Astrocyte of the cerebellum (primary cell): ENCODE measurements at regions not wholly inside any gene's neighbourhood (a gene's known extent, or its start where the extent isn't known, plus 50 kb on each side); places are given as distances from the start of the nearest gene placed in this dataset.

ENCODE experiments used
- DNase-seq: peaks from one replicate; pipeline ENCODE4 v3.0.0-alpha.2; 2011; ENCODE audit warnings: low read depth
- H3K4me3 ChIP-seq: 2 replicates; pipeline ENCODE4 v1.5.1; 2011; ENCODE audit warnings: mild to moderate bottlenecking, low read depth, low read length, moderate library complexity
- CTCF ChIP-seq: IDR thresholded peaks from 2 replicates; pipeline ENCODE4 v1.5.1; 2012; ENCODE audit warnings: low read length, low read depth, moderate library complexity, mild to moderate bottlenecking; ENCODE audit errors: missing control alignments
- in situ Hi-C: cut with HindIII; loops from 2 replicates; pipeline ENCODE4 v1.10.0; 2017; ENCODE audit warnings: low sequenced_read_pairs

DNA sequence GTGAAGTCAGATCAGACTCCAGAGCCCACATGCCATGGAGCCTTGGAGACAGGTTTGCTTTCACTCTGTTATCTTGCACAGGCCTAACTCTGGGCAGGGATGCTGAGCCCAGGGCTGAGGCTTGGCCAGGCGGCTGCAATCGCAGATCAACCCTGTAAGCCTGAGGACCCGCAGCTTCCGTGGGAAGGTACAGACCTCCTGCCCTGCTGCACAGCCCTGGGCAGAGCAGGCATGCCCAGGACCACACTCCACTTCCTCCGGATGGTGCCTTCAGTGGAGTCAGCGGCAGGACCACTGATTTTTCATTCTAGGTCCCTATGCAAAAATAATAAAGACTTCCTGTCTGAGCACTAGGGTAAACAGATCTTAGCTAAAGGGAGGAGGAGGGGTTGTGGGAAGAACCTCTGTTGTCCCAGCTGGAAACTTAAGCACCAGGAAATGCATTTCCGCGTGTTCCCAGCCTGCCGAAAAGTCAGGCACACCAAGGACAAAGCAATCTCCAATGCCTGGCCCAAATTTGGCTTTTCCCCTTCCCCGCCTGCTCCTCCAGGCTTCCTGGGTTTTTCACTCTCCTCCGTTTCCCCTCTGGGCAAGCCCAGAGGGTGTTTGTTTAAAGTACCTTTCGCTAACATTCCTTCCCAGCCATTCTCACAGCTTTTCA, 87.3 kb downstream of the KCTD15 start:
- no peak overlapping the region for H3K4me3 ChIP-seq
- no peak for DNase-seq
- no peak for TF ChIP-seq CTCF
- in situ Hi-C loops, result no loop called here

GRCh38 chr19:33885236-33885635, 88.6 kb downstream of the KCTD15 start:
- TF ChIP-seq CTCF, result no peak
- in situ Hi-C loops, result loop anchor here (5.0 kb wide), 1 partner anchor 38 kb away; no protein-coding TSS in a partner anchor

GRCh38 chr19:33887891-33888290, 91.2 kb downstream of the KCTD15 start:
- DNase-seq, result no peak
- TF ChIP-seq CTCF, result no peak
- in situ Hi-C loops, result loop anchor here (5.0 kb wide), 1 partner anchor 41 kb away; no protein-coding TSS in a partner anchor
- H3K4me3 ChIP-seq, result no peak overlapping the region

More at GRCh38 chr19:33885236-33885635, 88.6 kb downstream of the KCTD15 start:
- no peak overlapping the region for H3K4me3 ChIP-seq
- DNase-seq, result no peak

GRCh38 chr19:33888665-33889064, 92.0 kb downstream of the KCTD15 start:
- no peak for DNase-seq
- no peak overlapping the region for H3K4me3 ChIP-seq
- TF ChIP-seq CTCF, result no peak
- in situ Hi-C loops, result loop anchor here (5.0 kb wide), 1 partner anchor 41 kb away; no protein-coding TSS in a partner anchor

DNA sequence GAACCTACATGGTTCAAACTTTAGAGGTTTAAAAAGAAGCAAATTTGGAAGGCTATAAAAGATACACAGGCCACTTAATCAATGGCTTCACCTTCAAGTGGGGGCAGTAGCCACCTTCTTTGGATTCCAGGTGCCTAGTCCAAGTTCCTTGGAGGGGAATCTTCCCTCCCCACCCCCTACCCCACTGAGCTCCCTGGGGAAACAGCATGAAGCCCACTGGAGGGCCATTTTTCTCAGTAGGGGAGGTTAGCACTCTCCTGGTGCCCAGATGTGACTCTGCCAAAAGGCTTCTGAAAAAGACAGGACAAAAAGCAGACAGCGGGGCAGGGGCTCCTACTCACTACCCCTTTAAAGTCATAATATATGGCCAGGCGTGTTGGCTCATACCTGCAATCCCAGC, 93.9 kb downstream of the KCTD15 start:
- in situ Hi-C loops, result no loop called here
- TF ChIP-seq CTCF, result no peak
- H3K4me3 ChIP-seq, result no peak overlapping the region
- DNase-seq, result no peak

DNA sequence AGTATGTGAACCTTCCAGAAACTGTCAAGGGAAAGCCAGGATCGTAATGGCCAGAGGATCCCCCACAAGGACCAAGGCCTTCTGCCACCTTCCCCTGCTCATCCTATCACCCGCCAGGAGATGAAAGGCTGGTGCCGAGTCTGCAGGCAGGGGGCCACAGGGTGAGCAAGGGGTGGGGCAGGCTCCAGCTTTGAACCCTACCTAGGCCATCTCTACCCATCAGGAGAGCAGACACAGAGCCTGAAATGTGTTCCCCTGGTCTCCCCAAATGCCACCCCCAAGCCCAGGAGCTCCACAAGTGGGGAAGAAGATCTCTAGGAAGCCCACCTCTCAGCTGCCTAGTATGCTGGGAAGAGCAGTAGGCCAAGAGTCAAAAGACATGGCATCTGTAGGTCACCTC, 95.1 kb downstream of the KCTD15 start:
- no peak for TF ChIP-seq CTCF
- H3K4me3 ChIP-seq, result no peak overlapping the region
- DNase-seq, result no peak
- in situ Hi-C loops, result no loop called here
